ENCODE measurements at regions not wholly inside any gene's neighbourhood (a gene's known extent, or its start where the extent isn't known, plus 50 kb on each side); places are given as distances from the start of the nearest gene placed in this dataset.

DNA sequence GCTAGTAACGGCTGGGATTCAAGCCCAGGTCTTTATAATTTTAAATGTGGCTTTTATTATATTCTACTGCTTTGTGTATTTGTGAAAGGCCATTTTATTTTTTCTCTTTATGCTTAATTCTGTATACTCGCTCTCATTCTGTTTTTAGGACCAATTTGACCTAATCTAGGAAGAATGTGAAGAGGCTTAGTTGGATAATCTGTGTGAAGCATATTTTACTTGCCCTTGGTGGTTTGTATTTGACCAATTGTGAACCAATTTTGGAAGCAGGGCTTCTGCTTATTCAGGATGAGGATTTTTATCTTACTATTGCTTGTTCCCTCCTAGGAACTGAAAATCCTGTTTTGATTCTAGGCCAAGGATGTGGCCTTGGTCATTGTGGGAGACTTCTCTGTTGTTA lies 113.1 kb downstream of the TTC6 start:
- TF ChIP-seq EZH2 (IDR thresholded peaks at IDR 0.05; ENCODE audit: borderline replicate concordance, insufficient read depth, low read length, poor library complexity, severe bottlenecking) (no peak), CTCF (IDR thresholded peaks at IDR 0.05; ENCODE audit: poor library complexity, severe bottlenecking) (no peak), TAF1 (IDR thresholded peaks at IDR 0.05; ENCODE audit: low read depth) (no peak), POLR2AphosphoS5 (IDR thresholded peaks at IDR 0.05) (no peak), MXI1 (conservative IDR thresholded peaks at IDR 0.05; ENCODE audit: poor library complexity, severe bottlenecking) (no peak), EP300 (conservative IDR thresholded peaks at IDR 0.05; ENCODE audit: poor library complexity, severe bottlenecking) (no peak)
- TF ChIP-seq, protein P1, sequence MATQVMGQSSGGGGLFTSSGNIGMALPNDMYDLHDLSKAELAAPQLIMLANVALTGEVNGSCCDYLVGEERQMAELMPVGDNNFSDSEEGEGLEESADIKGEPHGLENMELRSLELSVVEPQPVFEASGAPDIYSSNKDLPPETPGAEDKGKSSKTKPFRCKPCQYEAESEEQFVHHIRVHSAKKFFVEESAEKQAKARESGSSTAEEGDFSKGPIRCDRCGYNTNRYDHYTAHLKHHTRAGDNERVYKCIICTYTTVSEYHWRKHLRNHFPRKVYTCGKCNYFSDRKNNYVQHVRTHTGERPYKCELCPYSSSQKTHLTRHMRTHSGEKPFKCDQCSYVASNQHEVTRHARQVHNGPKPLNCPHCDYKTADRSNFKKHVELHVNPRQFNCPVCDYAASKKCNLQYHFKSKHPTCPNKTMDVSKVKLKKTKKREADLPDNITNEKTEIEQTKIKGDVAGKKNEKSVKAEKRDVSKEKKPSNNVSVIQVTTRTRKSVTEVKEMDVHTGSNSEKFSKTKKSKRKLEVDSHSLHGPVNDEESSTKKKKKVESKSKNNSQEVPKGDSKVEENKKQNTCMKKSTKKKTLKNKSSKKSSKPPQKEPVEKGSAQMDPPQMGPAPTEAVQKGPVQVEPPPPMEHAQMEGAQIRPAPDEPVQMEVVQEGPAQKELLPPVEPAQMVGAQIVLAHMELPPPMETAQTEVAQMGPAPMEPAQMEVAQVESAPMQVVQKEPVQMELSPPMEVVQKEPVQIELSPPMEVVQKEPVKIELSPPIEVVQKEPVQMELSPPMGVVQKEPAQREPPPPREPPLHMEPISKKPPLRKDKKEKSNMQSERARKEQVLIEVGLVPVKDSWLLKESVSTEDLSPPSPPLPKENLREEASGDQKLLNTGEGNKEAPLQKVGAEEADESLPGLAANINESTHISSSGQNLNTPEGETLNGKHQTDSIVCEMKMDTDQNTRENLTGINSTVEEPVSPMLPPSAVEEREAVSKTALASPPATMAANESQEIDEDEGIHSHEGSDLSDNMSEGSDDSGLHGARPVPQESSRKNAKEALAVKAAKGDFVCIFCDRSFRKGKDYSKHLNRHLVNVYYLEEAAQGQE (IDR thresholded peaks at IDR 0.05; ENCODE audit: borderline replicate concordance): no peak

All from neural cell (in vitro differentiated cells).